ENCODE measurements at regions not wholly inside any gene's neighbourhood (a gene's known extent, or its start where the extent isn't known, plus 50 kb on each side); places are given as distances from the start of the nearest gene placed in this dataset.

DNA sequence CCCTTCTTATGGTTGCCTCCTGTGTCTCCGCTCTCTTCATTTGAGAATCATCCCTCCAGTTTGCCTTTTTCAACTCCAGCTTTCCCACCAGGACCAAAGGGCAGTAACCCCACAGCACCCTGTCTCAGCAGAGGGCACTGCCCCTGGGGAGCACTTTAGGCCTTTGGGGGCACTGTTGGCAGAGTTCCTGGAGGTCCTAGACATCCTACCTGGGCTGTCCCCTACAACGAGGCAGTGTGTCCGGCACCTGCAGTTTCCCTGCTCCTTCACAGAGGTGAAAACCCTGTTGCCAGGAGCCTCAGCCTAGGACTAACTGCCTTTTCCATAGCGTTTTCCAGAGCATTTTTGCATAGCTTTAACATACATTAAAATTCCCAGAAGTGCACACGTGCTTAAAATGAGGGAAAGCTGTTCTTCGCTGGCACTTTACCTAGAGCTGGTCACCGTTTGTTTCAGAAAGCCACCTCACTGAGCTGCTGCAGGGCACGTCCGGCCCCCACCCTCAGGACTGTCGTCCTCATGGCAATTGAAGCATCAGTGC, 234.9 kb downstream of the TEX29 start:
- intact Hi-C loops (cut with micrococcal nuclease), result no loop called here

DNA sequence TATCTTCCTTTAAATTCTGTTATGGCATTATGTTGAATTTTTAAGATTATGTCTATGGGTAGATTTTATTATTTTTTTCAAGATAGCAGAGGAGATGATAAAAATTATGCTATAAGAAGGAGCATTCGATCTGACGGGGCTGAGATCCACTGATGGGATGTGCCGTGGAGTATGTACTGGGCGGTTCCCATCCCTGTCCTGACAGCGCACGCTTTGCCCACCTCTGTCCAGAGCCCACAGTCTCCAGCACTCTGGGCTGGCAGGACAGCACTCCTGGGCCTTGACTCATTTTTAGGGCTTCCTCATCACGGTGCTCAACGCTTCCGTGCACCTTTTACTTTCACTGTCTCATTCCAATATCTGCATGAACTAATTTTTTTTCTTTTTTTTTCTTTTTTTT, 235.5 kb downstream of the TEX29 start:
- intact Hi-C loops (cut with micrococcal nuclease), result no loop called here

DNA sequence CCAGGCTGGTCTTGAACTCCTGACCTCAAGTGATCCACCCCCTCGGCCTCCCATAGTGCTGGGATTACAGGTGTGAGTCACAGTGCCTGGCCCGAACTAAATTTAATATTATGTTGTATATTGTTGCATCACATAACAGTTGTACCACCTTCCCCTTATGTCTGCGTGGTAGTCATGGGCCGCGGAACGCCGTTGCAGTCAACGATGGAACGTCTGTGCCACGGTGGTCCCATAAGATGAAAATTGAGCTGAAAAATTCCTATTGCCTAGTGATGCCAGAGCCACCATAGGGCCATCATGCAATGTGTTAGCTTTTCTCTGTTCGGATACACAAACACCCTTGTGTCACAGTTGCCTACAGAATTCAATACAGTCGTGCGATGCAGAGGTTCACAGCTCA, 236.1 kb downstream of the TEX29 start:
- intact Hi-C loops (cut with micrococcal nuclease), result no loop called here

DNA sequence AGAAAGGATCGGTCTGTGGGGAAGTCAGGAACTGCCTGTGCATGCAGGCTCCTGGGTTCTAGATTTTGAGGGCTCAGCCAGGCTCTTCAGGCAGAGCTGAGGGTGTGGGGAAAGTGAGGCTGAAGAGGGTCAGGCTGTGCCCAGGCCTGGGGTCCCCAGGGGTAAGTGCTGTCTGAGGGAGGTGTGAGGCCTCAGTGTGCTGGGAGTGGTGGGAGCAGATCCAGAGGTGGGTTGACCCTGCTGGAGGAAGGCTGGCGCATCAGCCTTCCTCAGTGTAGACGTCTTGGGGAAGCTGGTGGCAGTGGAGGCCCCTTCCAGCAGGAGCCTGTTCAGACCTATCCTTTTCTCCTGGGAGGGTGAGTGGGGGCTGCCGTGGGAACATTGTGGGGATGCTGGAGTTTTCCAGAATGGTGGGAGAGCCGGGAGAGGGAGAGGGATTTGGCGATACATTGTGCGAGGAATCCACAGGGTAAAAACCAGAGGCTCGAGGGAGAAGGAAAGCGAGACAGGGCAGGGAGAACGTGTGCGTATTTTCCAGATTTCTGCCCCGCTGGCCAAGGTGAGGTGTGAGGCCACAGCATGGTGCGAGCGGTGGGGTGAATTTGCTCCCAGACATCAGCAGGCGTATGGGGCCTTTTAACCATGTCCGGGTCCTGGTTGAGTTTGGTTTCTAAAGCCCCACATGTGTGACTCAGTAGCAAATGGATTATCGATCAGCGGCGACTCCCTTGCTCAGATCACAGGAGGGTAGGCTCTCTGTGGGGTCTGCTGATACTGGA, 237.7 kb downstream of the TEX29 start:
- intact Hi-C loops (cut with micrococcal nuclease), result no loop called here

GRCh38 chr13:111558700-111559088, 238.3 kb downstream of the TEX29 start:
- intact Hi-C loops (cut with micrococcal nuclease), result no loop called here

DNA sequence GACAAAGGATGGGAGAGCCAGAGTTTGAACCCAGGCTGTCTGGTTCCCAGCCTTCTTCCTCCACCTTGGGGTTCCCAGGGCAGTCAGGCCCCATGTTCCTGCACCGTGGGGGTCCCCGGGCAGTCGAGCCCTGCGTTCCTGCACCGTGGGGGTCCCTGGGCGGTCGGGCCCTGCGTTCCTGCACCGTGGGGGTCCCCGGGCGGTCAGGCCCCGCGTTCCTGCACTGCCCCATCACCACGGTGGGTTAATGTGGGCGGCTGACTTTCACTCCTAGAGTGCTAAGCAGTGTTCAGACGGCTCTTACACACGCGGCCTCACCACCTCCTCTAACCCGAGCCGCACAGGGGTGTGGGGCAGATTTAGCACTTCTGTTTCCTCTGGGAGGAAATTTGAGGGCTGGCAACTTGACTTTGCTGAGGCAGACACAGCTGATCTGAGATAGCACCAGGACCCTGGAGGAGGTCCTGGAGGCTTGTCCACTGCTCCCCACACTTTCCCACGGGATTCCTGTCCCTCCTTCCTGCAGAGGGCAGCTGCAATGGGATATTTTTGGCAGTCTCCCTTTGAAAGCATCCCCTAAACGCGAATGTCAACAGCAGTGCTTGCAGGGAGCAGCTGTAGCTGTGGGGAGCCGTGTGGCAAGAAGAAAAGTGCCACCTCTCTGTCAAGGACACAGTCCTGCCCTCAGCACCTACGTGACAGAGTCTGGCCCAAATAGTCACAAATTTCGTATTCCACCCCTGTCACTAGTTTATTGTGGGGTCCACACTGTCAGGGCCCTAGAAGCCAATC, 239.4 kb downstream of the TEX29 start:
- intact Hi-C loops (cut with micrococcal nuclease), result no loop called here

DNA sequence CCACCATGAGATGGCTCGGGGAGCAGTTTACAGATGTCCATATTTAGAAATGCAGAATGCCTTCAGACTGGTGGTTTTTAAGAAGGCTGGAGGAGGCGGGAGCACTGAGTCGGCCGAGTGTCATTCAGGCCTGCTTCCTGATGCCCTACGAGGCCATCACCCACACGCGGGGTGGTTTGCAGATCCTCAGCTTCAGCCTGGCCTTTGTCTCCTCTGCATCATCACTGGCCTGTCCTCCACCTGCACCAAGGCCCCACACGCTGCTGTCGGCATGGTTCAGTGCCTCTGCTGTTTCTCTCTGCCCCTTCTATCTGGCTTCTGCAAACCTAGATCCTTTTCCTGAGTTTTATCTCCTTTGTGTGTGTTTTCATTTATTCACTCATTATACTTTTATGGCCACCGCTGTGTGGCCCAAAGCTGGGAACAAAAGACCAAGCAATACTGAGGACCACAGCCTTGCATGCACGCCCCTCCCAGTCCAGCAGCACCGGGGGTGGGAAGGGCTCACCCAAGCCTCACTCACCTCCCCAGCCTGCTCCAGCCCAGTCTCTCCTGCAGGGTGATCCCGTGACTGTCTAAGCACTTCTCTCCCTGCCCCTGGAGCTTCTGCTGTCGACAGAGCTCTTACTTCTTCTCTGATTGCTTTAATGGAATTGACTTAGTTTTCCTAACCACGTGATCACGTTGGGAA, 240.8 kb downstream of the TEX29 start:
- intact Hi-C loops (cut with micrococcal nuclease), result no loop called here

GRCh38 chr13:111562716-111563115, 242.3 kb downstream of the TEX29 start:
- intact Hi-C loops (cut with micrococcal nuclease), result no loop called here

- intact Hi-C loops (cut with micrococcal nuclease), result no loop called here
Measured at GRCh38 chr13:111564606-111565005, 244.2 kb downstream of the TEX29 start.

- intact Hi-C loops (cut with micrococcal nuclease), result no loop called here
Measured at GRCh38 chr13:111565400-111565799, 245.0 kb downstream of the TEX29 start.

DNA sequence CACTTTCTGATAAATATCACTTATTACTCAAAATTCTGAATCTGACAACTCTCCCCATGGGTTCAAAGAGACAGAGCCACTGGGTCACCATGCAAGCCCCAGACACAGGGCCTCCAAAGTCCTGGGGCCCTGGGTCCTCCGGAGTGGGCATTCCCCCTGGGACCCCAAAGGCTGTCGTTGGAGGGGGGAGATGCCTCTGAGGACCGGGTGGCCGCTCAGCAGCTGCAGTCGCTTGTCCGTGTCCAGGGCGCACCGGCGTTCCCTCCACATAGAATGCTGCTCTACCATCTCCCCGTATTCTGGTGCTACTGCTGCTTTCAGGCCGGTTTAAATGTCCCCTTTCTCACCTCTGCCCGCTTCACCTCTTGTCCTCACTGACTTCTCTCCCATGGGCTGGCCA, 246.1 kb downstream of the TEX29 start:
- intact Hi-C loops (cut with micrococcal nuclease), result no loop called here

GRCh38 chr13:111567637-111568036, 247.2 kb downstream of the TEX29 start:
- intact Hi-C loops (cut with micrococcal nuclease), result no loop called here

- intact Hi-C loops (cut with micrococcal nuclease), result no loop called here
Measured at GRCh38 chr13:111568290-111568689, 247.8 kb downstream of the TEX29 start.

DNA sequence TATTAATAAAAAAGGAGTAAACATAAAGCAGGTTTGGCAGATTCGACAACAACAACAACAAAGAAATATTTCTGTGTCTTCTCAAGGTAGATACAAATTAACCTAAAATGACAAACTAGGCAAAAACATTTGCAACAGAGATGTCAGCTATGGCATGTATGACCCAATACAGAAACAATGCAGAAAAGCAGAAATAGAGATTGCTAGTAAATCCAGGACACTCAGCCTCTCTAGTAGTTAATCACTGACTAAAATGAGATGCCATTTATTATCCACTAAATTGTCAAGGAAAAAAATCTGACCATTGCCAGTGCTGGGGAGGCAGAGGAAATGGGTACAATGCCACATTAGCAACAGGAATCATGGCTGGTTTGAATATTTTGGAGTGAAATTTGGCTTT, 250.5 kb downstream of the TEX29 start:
- intact Hi-C loops (cut with micrococcal nuclease), result no loop called here

DNA sequence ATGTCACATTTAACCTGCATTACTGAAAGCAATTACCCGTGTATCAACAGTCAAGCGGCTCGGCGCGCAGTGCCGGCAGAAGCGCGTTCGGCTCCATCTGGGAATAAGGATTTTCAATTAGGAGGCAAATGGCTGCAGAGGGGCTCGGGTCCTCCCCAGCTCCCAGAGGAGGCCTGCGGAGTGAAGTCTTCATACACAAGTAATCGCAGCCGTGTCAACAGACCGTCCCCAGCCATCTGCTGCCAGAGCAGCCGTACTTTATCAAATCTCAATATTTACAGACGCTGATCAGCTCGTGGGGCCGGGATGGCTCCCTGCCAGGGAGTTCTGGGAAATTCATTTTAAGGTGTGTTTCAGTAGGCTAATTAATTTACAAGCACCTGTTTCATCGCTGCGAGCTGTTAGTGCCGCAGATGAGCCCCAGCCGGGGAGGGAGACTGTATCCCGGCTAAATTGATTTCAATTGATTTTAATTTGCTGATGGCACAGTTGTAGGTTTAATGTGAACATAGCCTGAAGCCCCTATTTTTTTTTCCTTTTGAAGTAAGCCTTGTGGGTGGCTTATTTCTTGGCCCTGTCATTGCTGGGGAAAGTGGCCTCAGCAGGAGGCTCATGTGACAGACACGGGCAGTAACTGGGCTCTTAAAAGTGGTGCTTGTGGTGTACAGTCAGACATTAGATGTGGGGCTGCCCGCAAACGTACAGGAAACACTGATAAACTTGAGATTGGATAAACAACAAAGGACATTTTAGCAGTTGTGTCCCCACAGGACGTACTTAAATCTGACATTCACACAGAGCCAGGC, 252.7 kb downstream of the TEX29 start:
- intact Hi-C loops (cut with micrococcal nuclease), result no loop called here

- intact Hi-C loops (cut with micrococcal nuclease), result no loop called here
Measured at GRCh38 chr13:111573801-111574200, 253.4 kb downstream of the TEX29 start.

DNA sequence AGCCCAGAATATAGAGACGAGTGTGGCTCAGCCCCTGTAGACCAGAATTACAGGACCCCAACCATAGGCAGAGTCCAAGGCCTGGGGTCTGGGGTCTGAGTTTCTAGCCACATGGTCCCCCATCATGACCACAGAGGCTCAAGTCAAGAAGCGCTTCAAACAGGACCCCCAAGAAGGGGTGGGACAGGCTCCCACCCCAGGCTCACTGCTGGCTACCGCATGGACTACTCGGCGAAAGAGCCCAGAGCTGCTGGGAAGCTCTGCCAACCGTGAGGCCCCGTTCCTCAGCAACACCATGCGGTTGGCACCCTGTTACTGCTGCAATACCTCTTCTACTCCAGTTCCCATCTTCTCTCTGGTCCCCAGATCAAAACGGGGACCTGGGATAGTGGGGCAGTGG, 254.8 kb downstream of the TEX29 start:
- intact Hi-C loops (cut with micrococcal nuclease), result no loop called here

GRCh38 chr13:111575719-111576118, 255.3 kb downstream of the TEX29 start:
- intact Hi-C loops (cut with micrococcal nuclease), result no loop called here

DNA sequence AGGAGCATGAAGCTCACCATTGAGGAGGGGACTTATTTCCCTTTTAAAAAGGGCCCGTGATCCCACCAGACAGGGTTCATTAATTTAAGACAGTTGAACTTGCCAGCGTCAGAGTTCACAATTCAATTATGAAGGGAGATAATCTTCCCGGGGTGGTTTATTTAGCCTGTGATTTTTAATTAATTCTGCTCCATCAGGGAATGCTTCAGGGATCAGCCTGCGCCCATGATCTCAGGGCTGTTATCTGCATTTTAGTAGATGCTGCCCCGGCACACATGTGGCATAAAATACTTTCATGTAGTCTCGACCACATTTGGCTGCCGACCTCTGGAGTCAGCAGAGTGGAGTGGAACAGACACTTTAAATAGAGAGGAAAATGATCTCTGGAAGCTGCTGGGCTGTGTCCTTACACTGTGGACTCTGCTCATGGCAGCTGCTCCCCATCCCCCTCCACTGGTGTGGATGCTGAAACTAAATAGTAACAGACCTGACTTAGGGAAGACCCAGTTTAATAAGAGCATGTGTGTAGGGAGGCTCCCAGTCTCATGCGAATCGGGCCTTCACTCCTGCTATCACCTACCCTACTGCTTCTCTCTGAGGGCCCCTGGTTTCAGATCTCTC, 256.9 kb downstream of the TEX29 start:
- intact Hi-C loops (cut with micrococcal nuclease), result no loop called here

DNA sequence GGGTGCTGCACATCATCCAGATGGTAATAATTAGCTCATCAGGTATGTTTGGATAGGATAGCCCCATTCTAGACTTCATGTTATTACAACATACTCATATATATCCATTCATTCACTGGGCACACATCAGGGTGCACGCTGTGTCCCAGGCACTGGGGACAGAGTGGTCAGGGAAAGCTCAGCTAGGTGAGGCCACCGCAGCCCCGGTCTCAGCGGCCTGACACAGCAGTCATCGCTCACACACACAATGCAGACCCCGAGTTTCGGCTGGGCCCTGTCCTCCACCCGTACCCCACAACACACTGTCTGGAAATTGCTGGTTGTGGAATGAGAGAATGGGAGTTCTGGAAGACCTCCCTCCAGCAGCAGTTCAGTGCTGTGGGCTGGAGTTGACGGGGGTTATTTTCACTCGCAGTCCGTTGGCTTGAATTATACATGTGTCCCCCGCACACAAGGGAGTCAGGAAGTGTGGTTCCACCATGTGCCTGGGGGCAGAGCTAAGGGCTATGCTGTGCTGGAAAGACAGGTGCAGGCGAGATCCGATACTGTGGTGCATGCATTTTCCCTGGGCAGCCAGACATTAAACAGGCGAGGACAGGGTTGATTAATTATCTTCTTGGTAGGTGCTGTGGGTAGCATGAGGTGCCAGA, 257.6 kb downstream of the TEX29 start:
- intact Hi-C loops (cut with micrococcal nuclease), result no loop called here
